HCT116 (cell line): ENCODE measurements at regions not wholly inside any gene's neighbourhood (a gene's known extent, or its start where the extent isn't known, plus 50 kb on each side); places are given as distances from the start of the nearest gene placed in this dataset.

Source experiments
- ATAC-seq: fragments of 200-7000 bp; cut with Tn5 transposase; 2 replicates; pipeline ENCODE4 v1.9.1; 2020; ENCODE audit warnings: mild to moderate bottlenecking, moderate library complexity
- BruUV-seq: library from RNA; stranded (reverse); fragments of 400-500 nt; replicated peaks from 2 replicates; lab custom pipeline; 2021; lab: Mats Ljungman, UMichigan
- CTCF ChIA-PET: fragments of 300-600 bp; sonication (Branson Sonifier 250); formaldehyde crosslinking; loops from one replicate; lab custom pipeline; 2021; ENCODE audit warnings: antibody characterized with exemption; lab: Charles Lee
- POLR2A ChIA-PET: fragments of 300-600, 350-600 bp; sonication (Branson Sonifier 250); formaldehyde crosslinking; loops from one replicate; lab custom pipeline; 2021; ENCODE audit warnings: antibody characterized with exemption; lab: Charles Lee
- RAD21 ChIA-PET, 2 experiments: fragments of 300-600 bp; sonication (Branson Sonifier 250); formaldehyde crosslinking; loops; one replicate each; lab custom pipeline; 2023; ENCODE audit warnings: low total read pairs in 2 of 2; ENCODE audit not compliant: uncharacterized antibody in 2 of 2, unreplicated experiment in 2 of 2, low non-redundant PET in 1 of 2; lab: Charles Lee
- DNase-seq: peaks from one replicate; pipeline ENCODE4 v3.0.0-alpha.2; 2010; ENCODE audit warnings: low read depth, low spot score
- H2AFZ ChIP-seq: fragments of 200-600 bp; shearing (Covaris generic), sonication (generic); 2 replicates; pipeline ENCODE4 v1.6.1; 2017; ENCODE audit warnings: low read depth, mixed run types, mixed read lengths, antibody characterized with exemption, low read length; ENCODE audit not compliant: poor library complexity, severe bottlenecking
- H3K27ac ChIP-seq: 2 replicates; pipeline ENCODE4 v1.5.1; 2012; ENCODE audit warnings: low read depth, low read length
- H3K27me3 ChIP-seq: fragments of 200-600 bp; sonication (generic); 2 replicates; pipeline ENCODE4 v1.6.1; 2016; ENCODE audit warnings: mixed run types, low read length, mixed read lengths; ENCODE audit not compliant: insufficient read depth
- H3K36me3 ChIP-seq, 2 experiments: fragments of 200-500 bp in 1 of 2; fragments of 200-600 bp in 1 of 2; sonication (Bioruptor generic) in 1 of 2; sonication (generic) in 1 of 2; 2 replicates each; pipeline versions ENCODE4 v1.5.1 to v1.6.1; 2014 to 2016; ENCODE audit warnings: low read length in 2 of 2, inconsistent platforms in 1 of 2, mixed read lengths in 1 of 2, mixed run types in 1 of 2; ENCODE audit not compliant: insufficient read depth in 2 of 2, control insufficient read depth in 1 of 2
- H3K4me1 ChIP-seq, 2 experiments: fragments of 200-600 bp in 1 of 2; sonication (generic) in 1 of 2; 2 replicates each; pipeline versions ENCODE4 v1.5.1 to v1.6.1; 2012 to 2017; ENCODE audit warnings: low read length in 2 of 2, inconsistent platforms in 1 of 2, mild to moderate bottlenecking in 1 of 2, mixed read lengths in 1 of 2, mixed run types in 1 of 2, moderate library complexity in 1 of 2; ENCODE audit not compliant: insufficient read depth in 2 of 2, control insufficient read depth in 1 of 2
- H3K4me2 ChIP-seq: fragments of 200-600 bp; sonication (generic); 2 replicates; pipeline ENCODE4 v1.6.1; 2017; ENCODE audit warnings: mixed run types, low read length, mixed read lengths
- H3K4me3 ChIP-seq, 2 experiments: fragments of 200-600 bp in 1 of 2; sonication (generic) in 1 of 2; replicated peaks in 1 of 2; 2 replicates each; pipeline ENCODE4 v1.5.1; 2011 to 2016; ENCODE audit warnings: low read length in 2 of 2, control low read depth in 1 of 2, low read depth in 1 of 2, mild to moderate bottlenecking in 1 of 2, mixed read lengths in 1 of 2, mixed run types in 1 of 2
- H3K79me2 ChIP-seq: fragments of 200-600 bp; sonication (generic); 2 replicates; pipeline ENCODE4 v1.6.1; 2017; ENCODE audit warnings: mild to moderate bottlenecking, mixed run types, low read length, moderate library complexity, mixed read lengths; ENCODE audit not compliant: insufficient read depth
- H3K9ac ChIP-seq: fragments of 200-600 bp; sonication (generic); 2 replicates; pipeline ENCODE4 v1.6.1; 2016; ENCODE audit warnings: low read length, mixed read lengths
- H3K9me2 ChIP-seq: fragments of 200-600 bp; sonication (generic), shearing (Covaris generic); 2 replicates; pipeline ENCODE4 v1.6.1; 2017; ENCODE audit warnings: mixed run types, mild to moderate bottlenecking, moderate library complexity; ENCODE audit not compliant: insufficient read depth
- H3K9me3 ChIP-seq, 2 experiments: fragments of 200-500 bp in 1 of 2; fragments of 200-600 bp in 1 of 2; sonication (Bioruptor generic) in 1 of 2; sonication (generic) in 1 of 2; 2 replicates each; pipeline ENCODE4 v1.6.1; 2014 to 2017; ENCODE audit warnings: low read length in 2 of 2, mixed read lengths in 2 of 2, inconsistent platforms in 1 of 2, low read depth in 1 of 2, mild to moderate bottlenecking in 1 of 2, mixed run types in 1 of 2, moderate library complexity in 1 of 2; ENCODE audit not compliant: control insufficient read depth in 1 of 2, insufficient read depth in 1 of 2
- H4K20me1 ChIP-seq: fragments of 200-600 bp; sonication (generic), shearing (Covaris generic); 2 replicates; pipeline ENCODE4 v1.6.1; 2017; ENCODE audit warnings: mixed run types, mild to moderate bottlenecking, moderate library complexity; ENCODE audit not compliant: insufficient read depth
- CBX3 ChIP-seq: IDR thresholded peaks from 2 replicates; pipeline ENCODE4 v1.6.1; 2012; ENCODE audit warnings: low read depth
- CEBPB ChIP-seq: IDR thresholded peaks from 2 replicates; pipeline ENCODE4 v1.6.1; 2012; ENCODE audit warnings: low read depth
- EGR1 ChIP-seq: IDR thresholded peaks from 2 replicates; pipeline ENCODE4 v1.6.1; 2012; ENCODE audit warnings: low read depth
- EZH2 ChIP-seq: fragments of 200-600 bp; sonication (generic); IDR thresholded peaks from 2 replicates; pipeline ENCODE4 v1.6.1; 2017; ENCODE audit warnings: antibody characterized with exemption, mixed run types
- FOSL1 ChIP-seq: IDR thresholded peaks from 2 replicates; pipeline ENCODE4 v1.6.1; 2012; ENCODE audit warnings: low read depth
- JUND ChIP-seq: IDR thresholded peaks from 2 replicates; pipeline ENCODE4 v1.6.1; 2012
- POLR2A ChIP-seq: IDR thresholded peaks from 2 replicates; pipeline ENCODE4 v1.7.0; 2011; ENCODE audit warnings: borderline replicate concordance; ENCODE audit not compliant: insufficient read depth, insufficient read length; ENCODE audit errors: extremely low read depth
- POLR2AphosphoS5 ChIP-seq: IDR thresholded peaks from 2 replicates; pipeline ENCODE4 v1.6.1; 2011; ENCODE audit warnings: mild to moderate bottlenecking, low read depth, low read length, moderate library complexity
- RAD21 ChIP-seq: IDR thresholded peaks from 2 replicates; pipeline ENCODE4 v1.6.1; 2012; ENCODE audit warnings: low read depth, mild to moderate bottlenecking
- SIN3A ChIP-seq: IDR thresholded peaks from 2 replicates; pipeline ENCODE4 v1.6.1; 2012; ENCODE audit warnings: low read depth
- SP1 ChIP-seq: IDR thresholded peaks from 2 replicates; pipeline ENCODE4 v1.6.1; 2012; ENCODE audit warnings: low read depth
- SRF ChIP-seq: IDR thresholded peaks from 2 replicates; pipeline ENCODE4 v1.6.1; 2012; ENCODE audit warnings: low read depth
- YY1 ChIP-seq: IDR thresholded peaks from 2 replicates; pipeline ENCODE4 v1.6.1; 2011; ENCODE audit warnings: low read length, low read depth, moderate library complexity, mild to moderate bottlenecking; ENCODE audit not compliant: insufficient replicate concordance; ENCODE audit errors: extremely low read depth
- ZNF274 ChIP-seq: fragments of 200-500 bp; sonication (Bioruptor generic); IDR thresholded peaks from 2 replicates; pipeline ENCODE4 v1.6.1; 2014; ENCODE audit warnings: mild to moderate bottlenecking, low read depth, low read length, inconsistent platforms
- intact Hi-C: fragments of 100-400 bp; cut with micrococcal nuclease; formaldehyde crosslinking; loops from 2 replicates; pipeline ENCODE4 v1.10.0; 2022
- TF ChIP-seq, protein P1 (sequence below): IDR thresholded peaks from 2 replicates; pipeline ENCODE4 v1.6.1; 2012
- TF ChIP-seq, protein P2 (sequence below): IDR thresholded peaks from 2 replicates; pipeline ENCODE4 v1.6.1; 2011; ENCODE audit warnings: mild to moderate bottlenecking, low read length, moderate library complexity; ENCODE audit not compliant: insufficient replicate concordance; ENCODE audit errors: extremely low read depth
- TF ChIP-seq, protein P3 (sequence below), 3 experiments: fragments of 200-600 bp in 1 of 3; sonication (generic) in 1 of 3; IDR thresholded peaks in 2 of 3; conservative IDR thresholded peaks in 1 of 3; 2 replicates each; pipeline ENCODE4 v1.5.1; 2012 to 2017; ENCODE audit warnings: low read depth in 2 of 3, low read length in 2 of 3, antibody characterized with exemption in 1 of 3, borderline replicate concordance in 1 of 3, control low read depth in 1 of 3, mild to moderate bottlenecking in 1 of 3, mixed read lengths in 1 of 3, mixed run types in 1 of 3, moderate library complexity in 1 of 3; ENCODE audit not compliant: insufficient read depth in 1 of 3

DNA sequence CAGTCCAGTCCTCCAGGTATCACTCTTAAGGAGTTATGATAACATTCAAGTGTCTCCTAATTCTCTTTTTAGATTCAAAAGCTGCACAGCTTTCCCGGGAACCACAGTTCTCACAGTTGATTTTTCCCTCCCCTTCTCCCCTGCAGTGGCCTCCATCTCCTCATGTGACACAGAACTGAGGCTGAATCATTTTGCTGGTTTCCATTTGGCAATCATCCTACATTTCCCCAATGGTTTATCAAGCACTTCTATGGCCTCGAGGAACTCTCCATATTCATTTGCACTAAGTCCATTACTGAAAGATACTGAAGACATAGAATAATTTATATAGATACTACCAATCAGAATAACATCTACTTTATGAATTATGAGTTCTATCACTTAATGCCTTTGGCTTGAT is 484.9 kb downstream of the GPAM start:
- Histone ChIP-seq H3K4me1 (no peaks in the 10 kb centered on the region), H3K9me3 (no peaks in the 10 kb centered on the region), H3K4me2 (no peak overlapping the region), H3K36me3 (no peaks in the 10 kb centered on the region), H3K27me3 (peaks cover 15% of the 10 kb centered on the region), H3K79me2 (no peaks in the 10 kb centered on the region), H3K27ac (no peak overlapping the region), H3K9ac (no peak overlapping the region), H3K4me3 (no peak overlapping the region), H4K20me1 (no peaks in the 10 kb centered on the region), H3K9me2 (no peaks in the 10 kb centered on the region), H2AFZ (no peak overlapping the region)
- POLR2A ChIA-PET, result no interaction called here
- ATAC-seq (no peak), DNase-seq (no peak)
- no peak for TF ChIP-seq SIN3A
- TF ChIP-seq, protein P1, sequence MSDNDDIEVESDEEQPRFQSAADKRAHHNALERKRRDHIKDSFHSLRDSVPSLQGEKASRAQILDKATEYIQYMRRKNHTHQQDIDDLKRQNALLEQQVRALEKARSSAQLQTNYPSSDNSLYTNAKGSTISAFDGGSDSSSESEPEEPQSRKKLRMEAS, result no peak
- no peak for TF ChIP-seq FOSL1
- no peak for TF ChIP-seq SRF
- TF ChIP-seq JUND, result no peak
- TF ChIP-seq ZNF274, result no peak
- no peak for TF ChIP-seq SP1
- TF ChIP-seq POLR2A, result no peak
- TF ChIP-seq, protein P2, sequence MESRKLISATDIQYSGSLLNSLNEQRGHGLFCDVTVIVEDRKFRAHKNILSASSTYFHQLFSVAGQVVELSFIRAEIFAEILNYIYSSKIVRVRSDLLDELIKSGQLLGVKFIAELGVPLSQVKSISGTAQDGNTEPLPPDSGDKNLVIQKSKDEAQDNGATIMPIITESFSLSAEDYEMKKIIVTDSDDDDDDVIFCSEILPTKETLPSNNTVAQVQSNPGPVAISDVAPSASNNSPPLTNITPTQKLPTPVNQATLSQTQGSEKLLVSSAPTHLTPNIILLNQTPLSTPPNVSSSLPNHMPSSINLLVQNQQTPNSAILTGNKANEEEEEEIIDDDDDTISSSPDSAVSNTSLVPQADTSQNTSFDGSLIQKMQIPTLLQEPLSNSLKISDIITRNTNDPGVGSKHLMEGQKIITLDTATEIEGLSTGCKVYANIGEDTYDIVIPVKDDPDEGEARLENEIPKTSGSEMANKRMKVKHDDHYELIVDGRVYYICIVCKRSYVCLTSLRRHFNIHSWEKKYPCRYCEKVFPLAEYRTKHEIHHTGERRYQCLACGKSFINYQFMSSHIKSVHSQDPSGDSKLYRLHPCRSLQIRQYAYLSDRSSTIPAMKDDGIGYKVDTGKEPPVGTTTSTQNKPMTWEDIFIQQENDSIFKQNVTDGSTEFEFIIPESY, result no peak
- TF ChIP-seq EGR1, result no peak
- no peak for TF ChIP-seq CEBPB
- TF ChIP-seq EZH2, result no peak
- TF ChIP-seq CBX3, result no peak
- TF ChIP-seq, protein P3, sequence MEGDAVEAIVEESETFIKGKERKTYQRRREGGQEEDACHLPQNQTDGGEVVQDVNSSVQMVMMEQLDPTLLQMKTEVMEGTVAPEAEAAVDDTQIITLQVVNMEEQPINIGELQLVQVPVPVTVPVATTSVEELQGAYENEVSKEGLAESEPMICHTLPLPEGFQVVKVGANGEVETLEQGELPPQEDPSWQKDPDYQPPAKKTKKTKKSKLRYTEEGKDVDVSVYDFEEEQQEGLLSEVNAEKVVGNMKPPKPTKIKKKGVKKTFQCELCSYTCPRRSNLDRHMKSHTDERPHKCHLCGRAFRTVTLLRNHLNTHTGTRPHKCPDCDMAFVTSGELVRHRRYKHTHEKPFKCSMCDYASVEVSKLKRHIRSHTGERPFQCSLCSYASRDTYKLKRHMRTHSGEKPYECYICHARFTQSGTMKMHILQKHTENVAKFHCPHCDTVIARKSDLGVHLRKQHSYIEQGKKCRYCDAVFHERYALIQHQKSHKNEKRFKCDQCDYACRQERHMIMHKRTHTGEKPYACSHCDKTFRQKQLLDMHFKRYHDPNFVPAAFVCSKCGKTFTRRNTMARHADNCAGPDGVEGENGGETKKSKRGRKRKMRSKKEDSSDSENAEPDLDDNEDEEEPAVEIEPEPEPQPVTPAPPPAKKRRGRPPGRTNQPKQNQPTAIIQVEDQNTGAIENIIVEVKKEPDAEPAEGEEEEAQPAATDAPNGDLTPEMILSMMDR (IDR thresholded peaks at IDR 0.05 in 2 of 3, conservative IDR thresholded peaks at IDR 0.05 in 1 of 3; ENCODE audit: borderline replicate concordance in 1 of 3, insufficient read depth in 1 of 3, low read depth in 2 of 3, low read length in 2 of 3), result no peak
- no peak for TF ChIP-seq YY1
- TF ChIP-seq RAD21, result no peak
- no peak for TF ChIP-seq POLR2AphosphoS5
- RAD21 ChIA-PET, result no interaction called here
- intact Hi-C loops, result no loop called here
- CTCF ChIA-PET, result no interaction called here
- no TSS peak for BruUV-seq
